Activated T-helper 2 cell treated with anti-CD3 and anti-CD28 coated beads, Interferon-gamma antibody, Interleukin-2, Interleukin-4, amounts not matched to agents 10 μg/mL and 5 μg/mL and 100 μg/mL, durations not matched to agents 14 hours and 24 hours and 36 hours (primary cell): ENCODE measurements at regions not wholly inside any gene's neighbourhood (a gene's known extent, or its start where the extent isn't known, plus 50 kb on each side); places are given as distances from the start of the nearest gene placed in this dataset.
"Not testable (repeated sequence)": the region's sequence is repeated elsewhere in the genome, so short reads cannot be mapped to it uniquely, and the experiment has no call there.

Source experiments
- DNase-seq: peaks from one replicate; pipeline ENCODE4 v3.0.0; 2021; ENCODE audit warnings: low spot score
- H3K27ac Mint-ChIP-seq: one replicate; pipeline ENCODE4 v1.8.0; 2021; ENCODE audit warnings: mixed read lengths
- H3K27me3 Mint-ChIP-seq: one replicate; pipeline ENCODE4 v1.8.0; 2021; ENCODE audit warnings: low read depth, mixed read lengths
- H3K36me3 Mint-ChIP-seq: one replicate; pipeline ENCODE4 v1.8.0; 2021; ENCODE audit warnings: low read depth, mixed read lengths
- H3K4me1 Mint-ChIP-seq: one replicate; pipeline ENCODE4 v1.8.0; 2021; ENCODE audit warnings: low read depth, mixed read lengths
- H3K4me3 Mint-ChIP-seq: one replicate; pipeline ENCODE4 v1.8.0; 2021; ENCODE audit warnings: low read depth, mild to moderate bottlenecking, moderate library complexity, mixed read lengths
- H3K9me3 Mint-ChIP-seq: one replicate; pipeline ENCODE4 v1.8.0; 2021; ENCODE audit warnings: mixed read lengths
- intact Hi-C: fragments of 100-400 bp; cut with micrococcal nuclease; formaldehyde crosslinking; loops from one replicate; pipeline ENCODE4 v1.15.1; 2023

DNA sequence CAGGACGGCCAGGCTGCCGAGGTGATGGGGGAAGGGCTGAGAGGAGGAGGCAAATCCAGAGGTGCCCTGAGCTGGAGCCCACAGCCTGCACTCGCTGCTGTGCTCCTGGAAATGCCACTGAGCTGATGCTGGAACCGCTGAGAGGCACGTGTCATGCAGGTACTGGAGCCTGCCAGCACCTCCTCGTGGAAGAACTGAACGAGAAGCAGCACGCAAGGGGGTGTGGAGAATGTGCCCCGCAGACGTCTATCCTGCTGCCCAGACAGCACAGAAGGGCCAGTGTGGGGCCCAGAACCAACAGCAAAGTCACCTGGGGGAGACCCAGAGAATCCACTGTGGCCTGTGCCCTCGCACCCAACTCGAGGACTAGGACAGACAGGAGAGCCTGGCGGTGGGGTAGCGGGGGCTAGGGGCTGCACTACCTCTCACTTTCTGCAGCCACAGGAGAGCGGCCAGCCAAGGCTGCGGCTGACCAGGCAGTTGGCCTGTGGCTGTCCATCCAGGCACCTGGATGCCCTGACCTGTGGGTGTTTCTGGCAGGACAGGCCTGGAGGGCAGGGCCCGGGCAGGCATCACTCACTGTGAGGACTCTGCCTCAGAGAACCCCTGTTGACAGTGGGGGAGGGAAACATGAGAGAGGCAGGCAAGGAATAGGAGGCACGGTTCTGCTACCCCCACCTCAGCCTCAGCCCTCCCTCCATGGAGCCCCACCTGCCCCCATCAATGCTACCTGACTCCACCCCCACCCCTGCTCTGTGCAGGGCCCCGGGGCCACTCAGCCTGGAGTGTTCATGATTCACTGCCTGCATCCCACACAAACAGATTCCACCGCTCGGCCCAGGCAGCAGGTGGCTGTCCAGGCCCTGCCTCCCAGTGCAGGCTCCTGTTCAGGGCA lies 213.1 kb downstream of the TBC1D2B start:
- H3K27ac Mint-ChIP-seq, result no peak overlapping the region
- no peaks in the 10 kb centered on the region for H3K36me3 Mint-ChIP-seq
- H3K4me3 Mint-ChIP-seq, result no peak overlapping the region
- no peaks in the 10 kb centered on the region for H3K4me1 Mint-ChIP-seq
- H3K27me3 Mint-ChIP-seq, result no peaks in the 10 kb centered on the region
- H3K9me3 Mint-ChIP-seq, result no peaks in the 10 kb centered on the region
- intact Hi-C loops, result no loop called here
- DNase-seq, result no peak

DNA sequence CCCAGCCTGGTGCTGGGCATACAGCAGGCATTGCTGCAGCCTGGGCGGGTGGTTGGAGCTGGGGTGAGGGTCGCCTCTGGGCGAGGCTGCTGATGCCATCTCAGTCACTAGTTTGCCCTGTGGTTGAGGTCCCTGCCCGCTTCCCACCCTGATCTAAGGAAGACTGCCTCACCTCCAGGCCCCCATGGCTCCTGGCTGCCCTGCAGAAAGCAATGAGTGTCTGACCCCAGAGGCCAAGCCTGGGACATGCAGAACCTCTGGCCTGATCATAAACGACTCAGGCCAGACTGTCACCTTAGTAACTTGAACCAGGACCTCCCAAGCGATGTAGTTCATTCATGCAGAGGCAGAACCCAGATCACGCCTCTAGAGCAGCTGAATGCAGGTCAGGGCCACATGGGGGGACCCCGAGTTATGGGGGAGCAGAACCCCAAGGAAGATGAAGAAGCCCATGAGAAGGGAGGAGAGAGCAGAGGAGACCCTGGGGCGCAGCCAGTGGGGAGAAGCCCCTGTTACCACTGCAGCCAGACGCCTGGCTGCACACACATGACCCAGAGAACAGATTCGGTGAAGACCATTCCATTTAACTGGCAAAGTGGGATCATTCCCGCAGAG lies 213.9 kb downstream of the TBC1D2B start:
- intact Hi-C loops, result no loop called here
- Mint-ChIP-seq H3K27ac (no peak overlapping the region), H3K27me3 (no peaks in the 10 kb centered on the region), H3K36me3 (no peaks in the 10 kb centered on the region), H3K9me3 (no peaks in the 10 kb centered on the region), H3K4me1 (no peaks in the 10 kb centered on the region), H3K4me3 (no peak overlapping the region)
- DNase-seq, result no peak

DNA sequence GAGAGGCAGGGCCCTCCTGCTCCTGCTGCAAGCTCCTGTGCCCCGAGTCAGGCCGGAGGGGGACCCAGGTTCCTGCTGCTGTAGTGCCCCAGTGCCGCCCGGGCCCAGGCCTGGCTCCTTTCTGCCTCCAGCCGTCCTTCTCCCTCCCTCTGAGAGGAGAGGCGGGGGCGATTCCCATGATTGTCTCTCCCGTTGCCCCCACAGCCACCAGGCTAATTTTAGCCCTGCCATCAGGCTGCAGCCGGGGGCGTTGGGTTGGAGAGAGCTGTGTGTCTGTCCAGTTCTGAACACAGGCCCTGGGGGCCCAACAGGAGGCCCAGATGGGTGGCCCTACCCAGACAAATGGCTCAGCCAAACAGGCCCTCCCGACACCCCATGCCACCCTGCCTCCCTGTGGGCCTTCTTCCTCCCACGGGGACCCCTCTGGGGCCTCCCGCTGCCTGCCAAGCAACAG lies 214.8 kb downstream of the TBC1D2B start:
- intact Hi-C loops, result no loop called here
- no peaks in the 10 kb centered on the region for H3K27me3 Mint-ChIP-seq

DNA sequence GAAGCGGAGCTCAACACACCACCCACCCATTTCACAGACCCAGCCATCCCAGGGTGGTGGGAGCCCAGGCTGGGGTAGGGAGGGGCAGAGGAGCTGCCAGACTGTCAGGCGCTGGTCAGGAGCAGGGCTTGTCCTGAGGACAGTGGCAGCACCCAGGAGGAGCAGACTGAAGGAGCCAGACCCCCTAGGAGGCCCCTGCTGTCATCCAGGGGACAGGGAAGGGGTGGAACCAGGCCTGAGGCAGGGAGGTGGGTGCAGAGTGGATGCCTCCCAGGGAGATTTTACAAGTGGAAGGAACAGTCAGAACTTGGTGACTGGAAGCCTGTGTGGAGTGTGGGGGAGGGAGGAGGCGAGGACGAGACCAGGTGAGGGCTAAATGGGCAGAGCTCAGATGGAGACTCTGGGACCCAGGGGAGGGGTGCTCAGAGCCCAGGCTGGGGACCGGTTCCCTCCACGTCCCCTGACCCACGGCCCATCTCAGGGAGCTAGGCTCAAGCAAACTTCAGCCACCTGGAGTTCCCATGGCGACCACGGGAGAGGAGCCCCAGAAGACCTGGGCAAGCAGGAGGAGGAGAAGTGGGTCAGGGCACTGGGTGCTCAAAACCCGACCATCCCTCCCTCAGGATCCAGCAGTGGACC lies 215.4 kb downstream of the TBC1D2B start:
- H3K27me3 Mint-ChIP-seq, H3K4me3 Mint-ChIP-seq, H3K36me3 Mint-ChIP-seq, DNase-seq, H3K27ac Mint-ChIP-seq, intact Hi-C loops, H3K4me1 Mint-ChIP-seq, H3K9me3 Mint-ChIP-seq: not testable (repeated sequence)

More for the DNA sequence above, 214.8 kb downstream of the TBC1D2B start:
- Mint-ChIP-seq H3K36me3 (no peaks in the 10 kb centered on the region), H3K27ac (no peak overlapping the region), H3K4me3 (no peak overlapping the region), H3K4me1 (no peaks in the 10 kb centered on the region), H3K9me3 (no peaks in the 10 kb centered on the region)
- no peak for DNase-seq

DNA sequence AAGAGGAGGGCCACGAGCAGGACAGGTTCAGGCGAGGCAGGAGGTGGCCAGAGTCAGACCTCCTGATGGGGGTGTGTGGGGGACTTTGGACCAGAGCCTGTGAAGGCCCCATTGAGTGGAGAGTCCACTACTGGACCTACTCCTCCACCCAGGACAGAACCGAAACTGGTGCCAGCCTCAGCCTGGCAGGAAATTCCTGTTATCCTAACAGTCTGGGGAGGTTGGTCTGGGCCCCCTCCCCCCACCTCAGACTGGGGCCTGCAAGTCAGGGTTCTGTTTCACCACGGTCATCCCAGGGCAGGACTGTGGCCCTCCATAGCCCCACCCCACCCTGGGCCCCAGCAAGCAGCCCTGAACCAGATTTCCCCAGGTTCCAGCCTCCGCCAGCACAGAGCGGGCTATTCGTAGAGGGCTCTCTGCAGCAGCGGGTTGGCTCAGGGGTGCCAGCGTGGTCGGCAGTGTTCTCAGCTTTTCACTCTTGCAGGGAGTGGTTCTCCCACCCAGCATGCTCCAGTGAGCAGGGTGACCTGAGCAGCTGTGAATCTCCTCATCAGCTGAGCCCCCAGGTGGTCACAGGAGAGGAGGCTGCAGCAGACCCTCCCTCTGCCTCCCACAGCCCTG lies 217.3 kb downstream of the TBC1D2B start:
- intact Hi-C loops, result no loop called here
- no peaks in the 10 kb centered on the region for H3K4me1 Mint-ChIP-seq

DNA sequence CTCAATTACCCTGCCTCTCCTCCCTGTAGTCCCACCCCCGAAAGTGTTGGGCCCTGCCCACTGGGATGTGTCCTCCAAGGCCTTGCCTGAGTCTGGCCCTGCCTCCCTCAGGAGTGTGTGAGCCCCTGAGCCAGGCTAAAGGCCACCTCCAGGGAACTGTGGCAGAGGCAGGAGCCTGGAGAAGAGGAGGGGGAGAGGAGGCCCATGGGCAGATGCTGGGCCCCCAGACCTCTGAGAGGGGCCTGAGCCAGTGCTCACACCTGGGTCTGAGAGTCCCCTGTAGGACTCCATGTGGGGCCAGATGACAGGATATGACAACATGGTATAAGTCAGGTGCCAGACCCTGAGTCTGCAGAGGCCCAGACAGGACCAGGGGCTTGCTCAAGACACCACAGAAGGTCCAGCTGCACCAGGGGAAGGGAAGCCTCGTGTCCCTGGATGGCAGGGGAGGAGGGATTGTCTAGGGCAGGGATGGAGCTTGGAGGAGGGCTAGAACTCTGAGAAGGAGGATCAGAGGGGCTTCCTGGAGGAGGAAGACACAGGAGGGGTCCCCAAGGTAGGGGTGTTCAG lies 217.9 kb downstream of the TBC1D2B start:
- no peaks in the 10 kb centered on the region for H3K4me1 Mint-ChIP-seq
- no peaks in the 10 kb centered on the region for H3K36me3 Mint-ChIP-seq
- no peaks in the 10 kb centered on the region for H3K27me3 Mint-ChIP-seq
- no peaks in the 10 kb centered on the region for H3K9me3 Mint-ChIP-seq
- intact Hi-C loops, result no loop called here
- no peak overlapping the region for H3K27ac Mint-ChIP-seq
- DNase-seq, result no peak
- H3K4me3 Mint-ChIP-seq, result no peak overlapping the region

More for the DNA sequence above, 217.3 kb downstream of the TBC1D2B start:
- no peak overlapping the region for H3K4me3 Mint-ChIP-seq
- no peaks in the 10 kb centered on the region for H3K36me3 Mint-ChIP-seq
- H3K27ac Mint-ChIP-seq, result no peak overlapping the region
- no peaks in the 10 kb centered on the region for H3K9me3 Mint-ChIP-seq
- H3K27me3 Mint-ChIP-seq, result no peaks in the 10 kb centered on the region
- DNase-seq, result no peak

DNA sequence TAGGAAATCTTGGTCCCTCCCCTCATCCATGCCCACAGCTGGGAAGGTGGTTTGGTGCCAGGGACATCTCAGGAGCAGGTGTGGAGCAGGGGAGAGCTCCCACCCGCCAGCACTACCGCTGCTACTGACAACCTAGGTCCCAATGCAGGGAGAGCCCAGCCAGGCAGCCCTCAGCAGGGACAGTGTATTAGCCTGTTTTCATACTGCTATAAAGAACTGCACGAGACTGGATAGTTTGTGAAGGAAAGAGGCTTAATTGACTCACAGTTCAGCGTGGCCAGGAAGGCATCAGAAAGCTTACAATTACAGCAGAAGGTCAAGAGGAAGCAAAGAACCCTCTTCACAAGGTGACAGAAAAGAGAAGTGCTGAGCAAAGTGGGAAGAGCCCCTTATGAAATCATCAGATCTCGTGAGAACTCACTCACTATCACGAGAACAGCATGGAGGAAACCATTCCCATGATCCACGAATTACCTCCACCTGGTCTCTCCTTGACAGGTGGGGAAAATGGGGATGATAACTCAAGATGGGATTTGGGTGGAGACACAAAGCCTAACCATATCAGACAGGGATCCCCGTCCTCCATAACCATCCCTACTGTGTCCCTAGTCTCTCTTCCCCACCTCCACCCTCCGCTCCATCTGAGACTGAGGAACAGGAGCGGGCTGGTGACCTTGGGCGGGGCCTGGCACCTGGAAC lies 218.6 kb downstream of the TBC1D2B start:
- intact Hi-C loops, result no loop called here
- no peak overlapping the region for H3K27ac Mint-ChIP-seq
- no peaks in the 10 kb centered on the region for H3K27me3 Mint-ChIP-seq
- no peak overlapping the region for H3K4me3 Mint-ChIP-seq
- DNase-seq, result no peak
- no peaks in the 10 kb centered on the region for H3K4me1 Mint-ChIP-seq
- no peaks in the 10 kb centered on the region for H3K36me3 Mint-ChIP-seq
- H3K9me3 Mint-ChIP-seq, result no peaks in the 10 kb centered on the region

DNA sequence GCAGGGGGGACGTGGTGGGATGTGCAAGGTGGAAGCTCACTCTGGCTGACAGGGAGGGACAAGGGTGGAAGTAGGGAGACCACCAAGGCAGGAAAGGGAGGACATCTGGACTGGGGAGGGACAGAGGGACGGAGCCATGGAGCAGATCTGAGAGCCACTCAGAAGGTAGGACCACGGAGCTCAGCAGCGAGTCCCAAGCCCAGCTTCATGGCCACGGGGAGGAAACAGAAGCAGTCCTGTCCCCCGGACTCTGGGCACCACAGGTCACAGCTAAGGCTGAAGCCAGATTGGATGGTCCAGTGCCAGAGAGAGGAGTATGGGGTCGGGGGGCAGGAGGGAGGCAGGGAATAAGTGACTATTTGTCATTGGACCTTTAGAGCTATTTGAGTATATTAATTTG lies 220.1 kb downstream of the TBC1D2B start:
- Mint-ChIP-seq H3K27ac (no peak overlapping the region), H3K4me3 (no peak overlapping the region), H3K9me3 (no peaks in the 10 kb centered on the region), H3K4me1 (no peaks in the 10 kb centered on the region), H3K36me3 (no peaks in the 10 kb centered on the region), H3K27me3 (no peaks in the 10 kb centered on the region)
- intact Hi-C loops, result no loop called here
- DNase-seq, result no peak

DNA sequence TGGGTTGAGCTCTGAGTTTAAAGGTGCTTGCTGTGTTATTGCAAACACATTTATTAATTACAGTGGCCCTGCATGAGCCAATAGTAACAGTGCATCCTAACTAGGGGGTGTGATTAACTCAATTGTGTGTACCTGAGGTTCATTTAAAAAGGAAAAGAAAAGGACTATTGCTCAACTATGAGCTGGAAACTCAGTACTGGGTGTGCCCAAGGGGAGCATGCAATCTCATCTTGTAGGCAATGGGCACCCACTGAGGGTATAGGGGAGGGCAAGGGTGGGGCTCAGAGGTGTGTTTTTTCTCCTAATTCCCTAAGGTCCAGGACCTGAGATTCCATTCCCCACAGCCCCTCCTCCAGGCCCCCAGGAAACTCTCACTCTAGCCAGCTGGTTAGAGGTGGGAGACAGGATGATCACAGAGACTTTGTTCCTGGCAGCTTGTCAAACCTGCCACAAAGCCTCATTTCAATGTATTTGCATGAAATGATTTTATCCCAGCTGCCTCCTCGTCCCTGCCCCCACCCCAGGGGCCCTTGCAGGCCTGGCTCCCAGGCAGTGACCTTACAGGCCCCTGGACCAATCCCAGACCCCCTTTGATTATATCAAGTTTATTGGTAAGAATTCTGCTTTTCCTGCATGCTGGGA lies 220.7 kb downstream of the TBC1D2B start:
- intact Hi-C loops, result no loop called here
- no peaks in the 10 kb centered on the region for H3K27me3 Mint-ChIP-seq
- H3K4me1 Mint-ChIP-seq, result no peaks in the 10 kb centered on the region
- no peak overlapping the region for H3K4me3 Mint-ChIP-seq
- no peak overlapping the region for H3K27ac Mint-ChIP-seq
- no peak for DNase-seq
- no peaks in the 10 kb centered on the region for H3K9me3 Mint-ChIP-seq
- H3K36me3 Mint-ChIP-seq, result no peaks in the 10 kb centered on the region

DNA sequence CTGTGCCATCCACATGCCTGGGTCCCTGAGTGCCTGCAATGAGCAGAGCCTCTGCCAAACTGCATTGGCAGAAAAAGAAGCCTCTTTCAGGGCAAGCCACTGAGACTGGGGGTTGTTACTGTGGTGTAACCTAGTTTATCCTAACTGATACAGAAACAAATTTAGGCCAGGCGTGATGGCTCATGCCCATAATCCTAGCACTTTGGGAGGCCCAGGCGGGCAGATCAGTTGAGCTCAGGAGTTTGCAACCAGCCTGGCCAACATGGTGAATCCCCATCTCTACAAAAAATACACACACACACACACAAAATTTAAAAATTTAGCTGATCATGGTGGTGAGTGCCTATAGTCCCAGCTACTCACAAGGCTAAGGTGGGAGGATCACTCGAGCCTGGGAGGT lies 221.6 kb downstream of the TBC1D2B start:
- Mint-ChIP-seq H3K27ac (no peak overlapping the region), H3K27me3 (no peaks in the 10 kb centered on the region), H3K36me3 (no peaks in the 10 kb centered on the region), H3K4me3 (no peak overlapping the region), H3K9me3 (no peaks in the 10 kb centered on the region), H3K4me1 (no peaks in the 10 kb centered on the region)
- DNase-seq, result no peak
- intact Hi-C loops, result no loop called here

DNA sequence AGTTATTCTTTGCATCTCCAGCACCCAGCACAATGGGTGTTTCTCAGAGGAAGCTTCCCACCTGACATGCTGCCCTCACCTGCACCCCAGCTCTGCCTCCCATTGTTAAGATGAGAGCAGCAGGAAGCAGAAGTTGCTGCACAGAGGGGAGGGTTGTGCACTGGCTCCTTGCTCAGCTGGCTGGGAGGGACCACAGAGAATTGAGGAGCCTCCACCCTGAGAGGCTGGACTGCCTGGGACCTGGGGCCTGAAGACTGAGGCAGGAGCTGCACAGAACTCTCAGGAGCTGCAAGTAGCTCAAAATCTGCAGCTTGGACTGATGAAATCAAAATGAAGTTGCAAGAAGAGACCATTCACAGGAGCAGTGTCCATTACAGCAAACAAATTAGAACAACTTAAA lies 222.3 kb upstream of the LINGO1 start:
- no peaks in the 10 kb centered on the region for H3K36me3 Mint-ChIP-seq
- intact Hi-C loops, result no loop called here
- no peaks in the 10 kb centered on the region for H3K4me1 Mint-ChIP-seq
- no peak for DNase-seq
- H3K9me3 Mint-ChIP-seq, result peaks cover 4% of the 10 kb centered on the region
- no peaks in the 10 kb centered on the region for H3K27me3 Mint-ChIP-seq
- H3K27ac Mint-ChIP-seq, result no peak overlapping the region
- H3K4me3 Mint-ChIP-seq, result no peak overlapping the region

DNA sequence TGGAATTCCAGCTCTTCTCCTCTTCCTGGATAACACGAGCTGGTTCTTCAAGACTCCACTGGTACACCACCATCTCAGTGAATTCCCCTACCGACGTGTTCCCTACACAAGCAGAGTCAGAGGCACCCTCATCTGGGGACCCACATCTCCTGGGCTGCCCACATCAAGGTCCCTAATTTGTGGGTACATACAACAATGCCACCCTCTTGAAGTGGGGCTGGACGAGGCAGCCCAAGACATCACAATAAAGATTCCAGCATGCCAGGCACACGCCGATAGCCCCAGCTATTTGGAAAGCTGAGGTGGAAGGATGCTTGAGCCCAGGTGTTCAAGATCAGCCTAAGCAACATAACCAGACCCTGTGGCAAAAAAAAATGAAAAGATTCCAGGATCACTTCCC lies 221.2 kb upstream of the LINGO1 start:
- H3K4me1 Mint-ChIP-seq, result no peaks in the 10 kb centered on the region
- DNase-seq, result no peak
- H3K27me3 Mint-ChIP-seq, result peaks cover 3% of the 10 kb centered on the region

More for the DNA sequence above, 221.2 kb upstream of the LINGO1 start:
- H3K36me3 Mint-ChIP-seq, result no peaks in the 10 kb centered on the region
- intact Hi-C loops, result no loop called here
- H3K9me3 Mint-ChIP-seq, result peaks cover 6% of the 10 kb centered on the region
- H3K27ac Mint-ChIP-seq, result no peak overlapping the region
- H3K4me3 Mint-ChIP-seq, result no peak overlapping the region
